ENCODE measurements at regions not wholly inside any gene's neighbourhood (a gene's known extent, or its start where the extent isn't known, plus 50 kb on each side); places are given as distances from the start of the nearest gene placed in this dataset.

DNA sequence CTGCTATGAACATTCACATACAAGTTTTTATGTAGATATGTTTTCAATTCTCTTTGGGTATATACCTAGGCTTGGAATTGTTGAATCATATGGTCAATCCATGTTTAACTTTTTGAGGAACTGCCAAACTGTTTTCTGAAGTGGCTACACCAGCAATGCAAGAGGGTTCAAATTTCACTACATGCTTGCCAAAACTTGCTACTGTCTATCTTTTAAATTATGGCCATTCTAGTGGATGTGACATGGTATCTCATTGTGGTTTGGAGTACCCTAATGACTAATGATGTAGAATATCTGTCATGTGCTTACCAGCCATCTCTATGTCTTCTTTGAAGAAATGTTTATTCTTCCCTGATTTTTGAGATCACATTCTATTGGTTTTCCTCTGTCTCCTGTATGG lies 860.3 kb downstream of the DIAPH3 start:
- Histone ChIP-seq H3K4me2 (no peak overlapping the region), H3K4me3 (no peak overlapping the region), H4K20me1 (ENCODE audit: insufficient read depth, poor library complexity, severe bottlenecking) (no peaks in the 10 kb centered on the region), H3K27ac (no peak overlapping the region), H3K9me2 (replicated peaks; ENCODE audit: insufficient read depth) (no peaks in the 10 kb centered on the region), H3K79me2 (no peaks in the 10 kb centered on the region), H3K27me3 (no peaks in the 10 kb centered on the region), H2AFZ (no peak overlapping the region), H3K4me1 (ENCODE audit: insufficient read depth) (no peaks in the 10 kb centered on the region), H3K36me3 (replicated peaks; ENCODE audit: insufficient read depth, low read depth) (no peaks in the 10 kb centered on the region), H3K9me3 (ENCODE audit: low read depth) (no peaks in the 10 kb centered on the region)
- TF ChIP-seq EZH2 (IDR thresholded peaks at IDR 0.05; ENCODE audit: borderline replicate concordance) (no peak), EZH2phosphoT487 (IDR thresholded peaks at IDR 0.05; ENCODE audit: low read depth, severe bottlenecking, unreplicated experiment) (no peak)
- TF ChIP-seq, protein P1, sequence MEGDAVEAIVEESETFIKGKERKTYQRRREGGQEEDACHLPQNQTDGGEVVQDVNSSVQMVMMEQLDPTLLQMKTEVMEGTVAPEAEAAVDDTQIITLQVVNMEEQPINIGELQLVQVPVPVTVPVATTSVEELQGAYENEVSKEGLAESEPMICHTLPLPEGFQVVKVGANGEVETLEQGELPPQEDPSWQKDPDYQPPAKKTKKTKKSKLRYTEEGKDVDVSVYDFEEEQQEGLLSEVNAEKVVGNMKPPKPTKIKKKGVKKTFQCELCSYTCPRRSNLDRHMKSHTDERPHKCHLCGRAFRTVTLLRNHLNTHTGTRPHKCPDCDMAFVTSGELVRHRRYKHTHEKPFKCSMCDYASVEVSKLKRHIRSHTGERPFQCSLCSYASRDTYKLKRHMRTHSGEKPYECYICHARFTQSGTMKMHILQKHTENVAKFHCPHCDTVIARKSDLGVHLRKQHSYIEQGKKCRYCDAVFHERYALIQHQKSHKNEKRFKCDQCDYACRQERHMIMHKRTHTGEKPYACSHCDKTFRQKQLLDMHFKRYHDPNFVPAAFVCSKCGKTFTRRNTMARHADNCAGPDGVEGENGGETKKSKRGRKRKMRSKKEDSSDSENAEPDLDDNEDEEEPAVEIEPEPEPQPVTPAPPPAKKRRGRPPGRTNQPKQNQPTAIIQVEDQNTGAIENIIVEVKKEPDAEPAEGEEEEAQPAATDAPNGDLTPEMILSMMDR (IDR thresholded peaks at IDR 0.05; ENCODE audit: poor library complexity): no peak
- no peak for DNase-seq (ENCODE audit: low spot score)

DNA sequence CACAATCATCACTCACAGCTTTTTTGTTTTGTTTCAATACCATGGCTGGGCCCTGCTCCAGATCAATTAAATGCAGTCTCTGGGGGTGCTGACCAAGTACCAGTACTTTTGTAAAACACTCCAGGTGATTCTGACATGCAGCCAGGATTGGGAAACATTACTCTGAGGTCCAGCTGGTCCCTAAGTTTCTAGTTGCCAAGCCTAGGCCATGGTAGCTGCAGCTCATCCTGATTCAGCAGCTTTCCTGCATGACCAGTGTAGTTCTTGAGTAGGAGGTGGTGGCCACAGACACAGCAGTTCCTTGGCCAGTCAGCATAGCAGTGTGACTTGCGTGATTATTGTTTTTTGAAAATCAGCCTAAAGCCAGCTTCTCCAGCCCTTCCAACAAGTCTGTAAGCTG lies 859.1 kb downstream of the DIAPH3 start:
- Histone ChIP-seq H3K79me2 (no peaks in the 10 kb centered on the region), H4K20me1 (ENCODE audit: insufficient read depth, poor library complexity, severe bottlenecking) (no peaks in the 10 kb centered on the region), H3K9me3 (ENCODE audit: low read depth) (no peaks in the 10 kb centered on the region), H3K27me3 (no peaks in the 10 kb centered on the region), H2AFZ (no peak overlapping the region), H3K4me3 (no peak overlapping the region), H3K4me1 (ENCODE audit: insufficient read depth) (no peaks in the 10 kb centered on the region), H3K27ac (no peak overlapping the region), H3K4me2 (no peak overlapping the region), H3K36me3 (replicated peaks; ENCODE audit: insufficient read depth, low read depth) (no peaks in the 10 kb centered on the region), H3K9me2 (replicated peaks; ENCODE audit: insufficient read depth) (no peaks in the 10 kb centered on the region)
- 100% methylated on average over 1 of the region's 1 CpG for WGBS (ENCODE audit: low lambda C conversion rate, missing lambda C conversion rate)
- no peak for DNase-seq (ENCODE audit: low spot score)
- TF ChIP-seq EZH2 (IDR thresholded peaks at IDR 0.05; ENCODE audit: borderline replicate concordance): no peak
- TF ChIP-seq EZH2phosphoT487 (IDR thresholded peaks at IDR 0.05; ENCODE audit: low read depth, severe bottlenecking, unreplicated experiment): no peak
- TF ChIP-seq, protein P1 (IDR thresholded peaks at IDR 0.05; ENCODE audit: poor library complexity): no peak

DNA sequence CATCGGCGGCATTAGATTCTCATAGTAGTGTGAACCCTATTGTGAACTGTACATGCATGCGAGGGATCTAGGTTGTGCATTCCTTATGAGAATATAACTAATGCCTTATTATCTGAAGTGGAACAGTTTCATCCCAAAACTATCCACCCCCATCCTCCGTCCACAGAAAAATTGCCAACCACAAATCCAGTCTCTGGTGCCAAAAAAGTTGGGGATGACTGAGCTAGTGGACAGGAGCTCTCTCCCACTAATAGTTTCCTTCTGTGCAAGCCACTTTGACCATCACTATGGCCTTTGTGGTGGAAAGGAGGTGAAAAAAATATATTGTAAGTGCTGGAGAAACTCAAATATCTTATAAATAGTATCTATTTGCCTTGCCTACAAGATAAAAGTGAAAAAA lies 857.8 kb downstream of the DIAPH3 start:
- H3K4me3 ChIP-seq: no peak overlapping the region
- TF ChIP-seq, protein P1 (IDR thresholded peaks at IDR 0.05; ENCODE audit: poor library complexity): no peak
- TF ChIP-seq EZH2 (IDR thresholded peaks at IDR 0.05; ENCODE audit: borderline replicate concordance) (no peak), EZH2phosphoT487 (IDR thresholded peaks at IDR 0.05; ENCODE audit: low read depth, severe bottlenecking, unreplicated experiment) (no peak)
- no peaks in the 10 kb centered on the region for H3K27me3 ChIP-seq
- no peaks in the 10 kb centered on the region for H3K9me3 ChIP-seq (ENCODE audit: low read depth)
- H3K9me2 ChIP-seq (replicated peaks; ENCODE audit: insufficient read depth): no peaks in the 10 kb centered on the region
- H3K4me1 ChIP-seq (ENCODE audit: insufficient read depth): no peaks in the 10 kb centered on the region
- no peak overlapping the region for H3K27ac ChIP-seq
- H3K79me2 ChIP-seq: no peaks in the 10 kb centered on the region
- no peaks in the 10 kb centered on the region for H4K20me1 ChIP-seq (ENCODE audit: insufficient read depth, poor library complexity, severe bottlenecking)
- 97% methylated on average over 4 of the region's 4 CpGs for whole genome bisulfite sequencing (ENCODE audit: low lambda C conversion rate, missing lambda C conversion rate)
- H3K4me2 ChIP-seq: no peak overlapping the region
- H3K36me3 ChIP-seq (replicated peaks; ENCODE audit: insufficient read depth, low read depth): no peaks in the 10 kb centered on the region
- DNase-seq (ENCODE audit: low spot score): no peak
- no peak overlapping the region for H2AFZ ChIP-seq

DNA sequence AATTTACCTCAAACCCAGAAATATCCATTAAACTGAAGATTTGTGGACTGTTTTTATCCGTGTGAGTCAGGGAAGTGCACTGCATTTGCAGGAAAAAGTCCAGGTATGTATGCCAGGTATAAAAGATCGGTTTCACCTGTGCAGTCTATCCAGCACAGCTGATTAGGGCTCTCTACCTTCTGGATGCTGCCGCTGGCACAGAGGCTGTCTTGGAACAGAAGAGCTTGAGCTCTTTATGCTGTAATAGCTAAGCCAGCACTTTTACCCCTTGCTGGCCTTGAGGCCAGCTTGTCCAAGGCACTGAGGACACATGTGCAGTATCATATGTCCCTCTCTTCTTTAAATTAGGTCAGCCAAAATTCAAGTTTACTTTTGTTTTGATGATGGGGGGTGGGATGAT lies 851.0 kb downstream of the DIAPH3 start:
- WGBS (ENCODE audit: low lambda C conversion rate, missing lambda C conversion rate): 92% methylated on average over 3 of the region's 3 CpGs
- Histone ChIP-seq H3K4me2 (no peak overlapping the region), H3K9me3 (ENCODE audit: low read depth) (no peaks in the 10 kb centered on the region), H3K79me2 (no peaks in the 10 kb centered on the region), H2AFZ (no peak overlapping the region), H3K36me3 (replicated peaks; ENCODE audit: insufficient read depth, low read depth) (no peaks in the 10 kb centered on the region), H3K4me3 (no peak overlapping the region), H3K27me3 (no peaks in the 10 kb centered on the region), H3K9me2 (replicated peaks; ENCODE audit: insufficient read depth) (no peaks in the 10 kb centered on the region), H3K27ac (no peak overlapping the region), H3K4me1 (ENCODE audit: insufficient read depth) (no peaks in the 10 kb centered on the region), H4K20me1 (ENCODE audit: insufficient read depth, poor library complexity, severe bottlenecking) (no peaks in the 10 kb centered on the region)
- TF ChIP-seq EZH2 (IDR thresholded peaks at IDR 0.05; ENCODE audit: borderline replicate concordance): no peak
- TF ChIP-seq EZH2phosphoT487 (IDR thresholded peaks at IDR 0.05; ENCODE audit: low read depth, severe bottlenecking, unreplicated experiment): no peak
- TF ChIP-seq, protein P1 (IDR thresholded peaks at IDR 0.05; ENCODE audit: poor library complexity): no peak
- no peak for DNase-seq (ENCODE audit: low spot score)

Measured in hepatocyte (in vitro differentiated cells).